Stimulated activated CD4-positive, alpha-beta T cell treated with anti-CD3 and anti-CD28 coated beads, TNF-alpha, amount 100 ng/mL, for 1 hour (primary cell): ENCODE measurements at regions not wholly inside any gene's neighbourhood (a gene's known extent, or its start where the extent isn't known, plus 50 kb on each side); places are given as distances from the start of the nearest gene placed in this dataset.
A peak's percentile ranks its signal among the peaks of the same experiment; 100 is the strongest.

ENCODE experiments used
- DNase-seq, 3 donors: peaks; one replicate each; pipeline ENCODE4 v3.0.0-alpha.2; 2020; ENCODE audit warnings: low read depth in 3 of 3, low spot score in 1 of 3

GRCh38 chr7:21214657-21215056 is 213.2 kb upstream of the SP4 start:
- DNase-seq, result no peak

DNA sequence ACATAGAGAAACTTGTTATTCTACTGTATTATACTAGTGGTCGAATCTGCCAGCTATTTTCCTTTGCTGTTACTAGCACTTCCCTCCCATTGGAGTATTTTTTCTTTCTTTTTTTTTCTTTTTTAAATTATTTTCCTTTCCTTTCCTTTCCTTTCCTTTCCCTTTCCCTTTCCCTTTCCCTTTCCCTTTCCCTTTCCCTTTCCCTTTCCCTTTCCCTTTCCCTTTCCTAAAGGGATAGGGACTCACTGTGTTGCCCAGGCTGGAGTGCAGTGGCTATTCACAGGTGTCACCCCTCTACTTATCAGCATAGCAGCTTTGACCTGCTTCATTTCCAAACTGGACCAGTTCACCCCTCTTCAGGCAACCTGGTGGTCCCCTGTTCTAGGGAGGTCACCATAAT is 212.6 kb upstream of the SP4 start:
- no peak for DNase-seq

GRCh38 chr7:21217365-21217764 is 210.5 kb upstream of the SP4 start:
- DNase-seq, result no peak

GRCh38 chr7:21218155-21218554 is 209.7 kb upstream of the SP4 start:
- DNase-seq, result no peak

- no peak for DNase-seq
Measured at GRCh38 chr7:21221130-21221529, 206.8 kb upstream of the SP4 start.

DNA sequence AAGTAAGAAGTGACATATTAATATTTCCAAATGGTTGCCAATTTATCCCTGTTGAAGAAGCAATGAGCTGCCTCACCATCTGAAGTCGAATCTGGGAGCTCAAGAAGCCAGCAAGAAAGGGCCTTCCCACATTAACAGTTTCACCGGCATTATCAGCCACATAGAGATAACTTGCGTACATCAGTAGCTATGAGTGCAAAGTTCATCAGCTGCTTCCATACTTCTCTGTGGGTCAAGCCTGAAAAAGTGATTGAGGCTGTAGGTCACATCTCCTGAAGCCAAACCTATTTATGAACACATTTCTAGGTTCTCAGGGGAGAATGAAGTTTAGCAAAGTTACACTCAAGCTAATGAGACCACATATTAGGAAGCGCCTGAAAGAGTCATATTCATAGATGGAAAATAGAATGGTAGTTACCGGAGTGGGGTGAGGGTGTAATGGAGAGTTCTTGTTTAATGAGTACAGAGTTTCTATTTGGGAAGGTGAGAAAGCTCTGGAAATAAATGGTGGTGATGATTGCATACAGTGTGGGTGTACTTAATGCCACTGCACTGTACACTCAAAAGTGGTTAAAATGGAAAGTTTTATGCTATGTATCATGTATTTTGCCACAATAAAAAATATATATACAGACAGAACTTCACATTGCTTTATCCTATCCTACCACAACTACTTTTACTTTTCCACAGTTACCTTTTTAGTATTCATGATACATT is 189.3 kb upstream of the SP4 start:
- DNase-seq, result no peak

- no peak for DNase-seq
Measured at GRCh38 chr7:21243265-21243664, 184.6 kb upstream of the SP4 start.

- no peak for DNase-seq
Measured at GRCh38 chr7:21251151-21251800, 176.6 kb upstream of the SP4 start.

DNA sequence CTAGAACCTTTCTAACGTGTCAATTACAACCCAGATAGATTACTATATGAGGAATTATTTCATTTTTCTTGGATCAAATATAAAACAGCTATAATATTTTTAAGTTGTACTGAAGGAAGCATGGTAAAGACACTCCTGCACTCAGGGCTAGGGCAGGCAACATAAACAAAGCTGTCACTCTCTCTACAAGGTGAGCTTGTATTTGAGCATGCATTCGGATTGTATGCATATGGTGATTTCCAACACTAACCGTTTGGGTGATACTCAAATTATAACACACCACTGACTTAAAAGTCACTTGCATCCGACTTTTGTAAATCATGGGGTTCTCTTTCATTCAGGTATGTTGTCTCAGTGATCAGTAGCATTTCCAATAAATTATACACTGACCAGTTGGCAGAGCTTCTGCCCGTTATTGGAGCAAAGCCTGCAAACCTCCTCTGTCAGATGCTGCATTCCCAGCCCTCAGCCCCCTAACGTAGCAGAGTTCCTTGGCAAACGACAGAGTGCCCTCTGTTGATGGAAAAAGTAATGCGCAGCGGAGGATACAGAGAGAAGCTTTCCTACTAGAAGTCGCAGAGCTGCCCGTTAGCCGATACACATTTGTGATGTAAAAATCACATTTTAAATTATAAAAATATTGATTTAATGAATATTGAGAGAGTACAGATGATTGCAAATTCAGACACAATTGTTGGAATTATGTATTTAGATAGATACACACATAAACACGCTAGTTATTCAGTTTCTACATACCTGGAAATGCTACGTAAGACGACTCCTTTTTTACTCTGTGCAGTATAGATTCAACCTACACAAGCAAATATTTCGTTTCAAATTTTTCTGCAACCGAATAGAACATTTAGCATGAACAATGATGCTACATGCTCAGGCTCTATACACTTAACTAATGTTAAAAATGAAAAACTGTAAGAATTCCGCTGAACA is 173.9 kb upstream of the SP4 start:
- DNase-seq, result no peak

DNA sequence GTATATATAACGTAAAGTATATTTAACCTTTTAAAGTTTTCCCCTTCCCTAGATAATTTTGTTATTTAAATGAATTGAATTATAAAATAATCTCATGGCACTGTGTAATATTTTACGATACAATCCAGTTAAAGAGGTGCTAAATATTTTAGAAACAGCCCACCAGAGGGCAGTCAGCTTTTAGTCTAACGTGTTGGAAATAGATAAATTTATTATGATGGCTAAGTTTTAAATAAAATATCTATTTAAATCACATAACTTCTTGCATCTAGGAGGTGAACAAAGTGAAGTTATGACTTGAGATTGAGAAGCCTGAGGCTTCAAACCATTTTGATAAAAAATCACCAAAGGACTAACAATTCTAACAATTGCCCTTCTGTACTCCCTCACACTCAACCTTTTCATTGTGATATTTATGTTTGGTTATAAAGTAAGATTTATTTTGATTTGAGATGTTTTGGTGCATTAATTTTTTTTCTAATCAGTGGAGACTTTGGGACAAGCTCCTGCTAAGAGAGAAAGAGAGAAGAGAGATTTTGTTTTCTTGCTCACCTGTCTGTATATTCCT is 171.5 kb upstream of the SP4 start:
- DNase-seq, result no peak

DNA sequence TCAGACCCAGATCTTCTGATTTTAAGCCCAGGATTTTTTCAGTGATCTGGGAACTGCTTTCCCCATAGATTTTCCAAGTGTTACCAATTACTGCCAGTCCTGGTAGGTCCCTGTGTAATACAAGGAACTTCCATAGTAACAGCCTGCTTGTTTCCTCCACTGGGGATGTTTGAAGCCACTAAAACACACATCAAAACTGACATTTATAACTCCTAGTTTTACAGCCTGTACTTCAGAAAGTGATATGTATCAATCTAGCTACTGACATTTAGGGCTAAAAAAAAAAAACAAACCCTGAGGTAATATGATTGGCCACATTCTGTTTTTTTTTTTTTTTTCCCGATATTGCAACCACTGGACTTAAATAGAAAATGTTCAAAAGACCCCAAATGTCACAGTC is 166.9 kb upstream of the SP4 start:
- DNase-seq, result no peak

DNA sequence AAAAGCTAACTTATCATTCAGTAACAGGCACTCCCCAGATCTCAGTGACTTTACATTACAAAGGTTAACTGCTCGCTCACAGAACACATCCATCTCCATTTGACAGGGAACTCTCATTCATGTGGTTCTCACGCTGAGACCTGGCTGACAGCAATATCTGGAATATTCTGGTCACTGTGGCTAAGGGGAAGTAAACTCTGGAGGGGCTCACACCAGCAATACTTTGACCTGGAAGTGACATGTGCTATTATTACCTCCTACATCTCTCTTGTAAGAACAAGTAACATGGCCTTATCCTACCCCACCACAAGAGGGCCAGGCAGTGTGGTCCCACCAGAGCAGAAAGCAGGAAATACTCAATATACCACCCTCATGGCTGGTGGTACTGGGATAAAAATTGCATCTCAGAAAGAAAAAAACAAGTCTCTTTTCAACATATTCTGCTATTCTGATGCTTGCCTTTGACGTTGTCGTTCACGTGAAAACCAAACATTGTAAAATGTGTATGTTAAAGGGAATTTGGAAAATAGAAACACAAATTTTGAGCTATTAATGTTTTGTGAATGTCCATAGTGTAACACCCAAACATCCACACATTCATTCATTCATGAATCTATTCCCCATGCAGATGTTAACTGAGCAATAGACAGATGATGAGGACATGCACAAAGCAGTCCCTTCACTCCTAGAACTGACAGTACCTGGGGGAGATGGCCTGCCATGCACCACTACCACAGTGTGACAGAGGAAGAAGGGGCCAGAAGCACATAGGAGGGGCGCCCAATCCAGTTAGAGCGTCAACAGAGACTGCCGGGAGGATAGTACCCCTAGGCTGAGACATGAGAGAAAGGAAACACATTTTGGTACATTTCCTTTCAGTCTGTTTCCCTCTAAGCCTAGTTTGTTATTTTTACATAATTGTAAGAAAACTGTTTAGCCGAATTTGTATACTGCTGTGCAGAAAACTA is 166.0 kb upstream of the SP4 start:
- peak in 2 of 3 donors; percentile 4 to 7 for DNase-seq

DNA sequence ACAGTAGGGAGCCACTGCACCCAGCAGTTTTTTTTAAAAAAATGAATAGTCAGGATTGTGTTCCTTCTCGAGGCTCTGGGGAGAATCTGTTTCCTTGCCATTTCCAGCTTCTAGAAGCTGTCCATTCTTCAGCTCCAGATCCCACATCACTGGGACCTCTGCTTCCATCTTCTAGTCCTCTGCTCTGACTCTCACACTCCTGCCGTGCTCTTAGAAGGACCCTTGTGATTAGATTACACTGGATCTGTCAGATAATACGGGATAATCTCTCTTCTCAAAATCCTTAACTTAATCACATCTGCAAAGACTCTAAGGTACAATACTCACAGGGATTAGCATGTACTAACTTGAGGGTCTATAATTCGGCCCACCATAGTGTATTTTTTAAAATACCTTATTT is 158.9 kb upstream of the SP4 start:
- no peak for DNase-seq

GRCh38 chr7:21276471-21277035 is 151.3 kb upstream of the SP4 start:
- no peak for DNase-seq

- no peak for DNase-seq
Measured at GRCh38 chr7:21278944-21279343, 148.9 kb upstream of the SP4 start.

- no peak for DNase-seq
Measured at GRCh38 chr7:21281193-21281592, 146.7 kb upstream of the SP4 start.

DNA sequence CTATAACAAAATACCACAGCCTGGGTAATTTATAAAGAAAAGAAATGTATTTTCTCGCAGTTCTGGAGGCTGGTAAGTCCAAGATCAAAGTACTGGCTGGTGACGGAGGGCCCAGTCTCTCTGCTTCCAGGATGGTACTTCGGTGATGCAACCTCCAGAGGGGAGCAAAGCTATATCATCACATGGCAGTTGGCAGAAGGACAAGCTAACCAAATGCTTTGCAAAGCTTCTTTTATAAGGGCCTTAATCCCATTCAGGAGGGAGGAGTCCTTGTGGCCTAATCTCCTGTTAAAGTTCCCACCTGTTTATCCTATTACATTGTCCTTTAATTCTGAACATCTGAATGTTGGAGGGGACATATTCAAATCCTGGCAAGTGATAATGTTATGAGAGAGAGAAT is 134.1 kb upstream of the SP4 start:
- DNase-seq, result no peak

GRCh38 chr7:21299766-21300165 is 128.1 kb upstream of the SP4 start:
- DNase-seq, result no peak

- DNase-seq, result no peak
Measured at GRCh38 chr7:21300692-21301091, 127.2 kb upstream of the SP4 start.

GRCh38 chr7:21304808-21305375 is 123.0 kb upstream of the SP4 start:
- no peak for DNase-seq
